ENCODE measurements at regions not wholly inside any gene's neighbourhood (a gene's known extent, or its start where the extent isn't known, plus 50 kb on each side); places are given as distances from the start of the nearest gene placed in this dataset.

- no peak overlapping the region for H3K9ac ChIP-seq (ENCODE audit: low read length)
- H3K36me3 ChIP-seq (ENCODE audit: insufficient read depth, low read length) = no peaks in the 10 kb centered on the region
- peak overlapping the region; percentile 51 for H3K4me2 ChIP-seq (ENCODE audit: low read length)
- H3K27me3 ChIP-seq (ENCODE audit: insufficient read depth, low read length) = peaks cover 8% of the 10 kb centered on the region
- FAIRE-seq = peak; percentile 93
- Mint-ChIP-seq H3K36me3 (ENCODE audit: low read depth, unreplicated experiment) (no peaks in the 10 kb centered on the region), H3K4me1 (ENCODE audit: low read depth, unreplicated experiment) (peaks cover 2% of the 10 kb centered on the region), H3K9me3 (ENCODE audit: unreplicated experiment) (peaks cover 2% of the 10 kb centered on the region), H3K27me3 (ENCODE audit: low read depth, unreplicated experiment) (peaks cover 23% of the 10 kb centered on the region), H3K4me3 (ENCODE audit: unreplicated experiment) (peak overlapping the region; percentile 18), H3K27ac (ENCODE audit: unreplicated experiment) (no peak overlapping the region)
- no peaks in the 10 kb centered on the region for H3K9me3 ChIP-seq (ENCODE audit: insufficient read depth, low read depth, low read length)
- peak; percentile 60 for DNase-seq (ENCODE audit: low read depth)
- no peaks in the 10 kb centered on the region for H4K20me1 ChIP-seq (ENCODE audit: insufficient read depth, low read length)
- H2AFZ ChIP-seq (ENCODE audit: low read depth, low read length) = peak overlapping the region; percentile 46
- peak; percentile 94 for TF ChIP-seq CTCF (IDR thresholded peaks at IDR 0.05; ENCODE audit: insufficient read depth, low read depth, low read length)
- no peak for TF ChIP-seq EZH2 (IDR thresholded peaks at IDR 0.05; ENCODE audit: insufficient read depth, low read length)
- H3K4me1 ChIP-seq (ENCODE audit: insufficient read depth, low read length) = peaks cover 13% of the 10 kb centered on the region
- H3K4me3 ChIP-seq (ENCODE audit: insufficient read depth, low read depth, low read length) = no peak overlapping the region
- no peak overlapping the region for H3K27ac ChIP-seq (ENCODE audit: low read depth, low read length)
- H3K79me2 ChIP-seq (ENCODE audit: insufficient read depth, low read length) = no peaks in the 10 kb centered on the region
Measured at GRCh38 chr14:101707068-101707842, 54.3 kb upstream of the PPP2R5C start.

- no peaks in the 10 kb centered on the region for H3K36me3 ChIP-seq (ENCODE audit: insufficient read depth, low read length)
- H3K4me1 Mint-ChIP-seq (ENCODE audit: low read depth, unreplicated experiment) = peaks cover 2% of the 10 kb centered on the region
- TF ChIP-seq CTCF (IDR thresholded peaks at IDR 0.05; ENCODE audit: insufficient read depth, low read depth, low read length) (no peak), EZH2 (IDR thresholded peaks at IDR 0.05; ENCODE audit: insufficient read depth, low read length) (no peak)
- peak overlapping the region; percentile 28 for H3K4me3 Mint-ChIP-seq (ENCODE audit: unreplicated experiment)
- H3K27ac Mint-ChIP-seq (ENCODE audit: unreplicated experiment) = no peak overlapping the region
- peaks cover 2% of the 10 kb centered on the region for H3K9me3 Mint-ChIP-seq (ENCODE audit: unreplicated experiment)
- FAIRE-seq (no peak), DNase-seq (ENCODE audit: low read depth) (no peak)
- H3K4me3 ChIP-seq (ENCODE audit: insufficient read depth, low read depth, low read length) = no peak overlapping the region
- no peaks in the 10 kb centered on the region for H3K36me3 Mint-ChIP-seq (ENCODE audit: low read depth, unreplicated experiment)
- no peak overlapping the region for H3K27ac ChIP-seq (ENCODE audit: low read depth, low read length)
- H3K9me3 ChIP-seq (ENCODE audit: insufficient read depth, low read depth, low read length) = no peaks in the 10 kb centered on the region
- no peaks in the 10 kb centered on the region for H4K20me1 ChIP-seq (ENCODE audit: insufficient read depth, low read length)
- H2AFZ ChIP-seq (ENCODE audit: low read depth, low read length) = peak overlapping the region; percentile 44
- H3K27me3 Mint-ChIP-seq (ENCODE audit: low read depth, unreplicated experiment) = peaks cover 15% of the 10 kb centered on the region
- no peak overlapping the region for H3K9ac ChIP-seq (ENCODE audit: low read length)
- H3K27me3 ChIP-seq (ENCODE audit: insufficient read depth, low read length) = peaks cover 8% of the 10 kb centered on the region
- peak overlapping the region; percentile 51 for H3K4me2 ChIP-seq (ENCODE audit: low read length)
- H3K4me1 ChIP-seq (ENCODE audit: insufficient read depth, low read length) = peaks cover 13% of the 10 kb centered on the region
- H3K79me2 ChIP-seq (ENCODE audit: insufficient read depth, low read length) = no peaks in the 10 kb centered on the region
Measured at GRCh38 chr14:101707863-101708620, 53.5 kb upstream of the PPP2R5C start.

Data from astrocyte (in vitro differentiated cells and primary cell).